GM20000 (cell line): ENCODE measurements at regions not wholly inside any gene's neighbourhood (a gene's known extent, or its start where the extent isn't known, plus 50 kb on each side); places are given as distances from the start of the nearest gene placed in this dataset.
A peak's percentile ranks its signal among the peaks of the same experiment; 100 is the strongest.

Experiments
- DNase-seq: peaks from one replicate; pipeline ENCODE4 v3.0.0; 2012; ENCODE audit warnings: low spot score
- CTCF ChIP-seq: IDR thresholded peaks from 2 replicates; pipeline ENCODE4 v1.5.1; 2012; ENCODE audit warnings: mild to moderate bottlenecking, control low read depth; ENCODE audit errors: extremely low read depth, missing control alignments

DNA sequence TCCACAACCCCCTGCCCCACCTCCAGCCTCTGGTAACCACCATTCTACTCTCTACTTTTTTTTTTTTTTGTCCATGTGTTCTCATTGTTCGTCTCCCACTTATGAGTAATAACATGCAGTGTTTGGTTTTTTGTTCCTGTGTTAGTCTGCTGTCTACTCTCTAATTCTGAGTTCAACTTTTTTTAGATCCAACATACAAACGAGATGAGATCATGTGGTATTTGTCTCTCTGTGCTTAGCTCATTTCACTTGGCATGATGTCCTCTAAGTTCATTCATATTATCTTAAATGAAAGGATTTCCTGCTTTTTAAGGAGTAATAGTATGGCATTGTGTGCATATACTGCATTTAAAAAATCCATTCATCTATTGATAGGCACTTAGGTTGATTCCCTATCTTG, 130.9 kb downstream of the NMUR2 start:
- no peak for DNase-seq
- TF ChIP-seq CTCF, result no peak

GRCh38 chr5:152271420-152271819, 133.7 kb downstream of the NMUR2 start:
- peak; percentile 6 for DNase-seq
- no peak for TF ChIP-seq CTCF

GRCh38 chr5:152270096-152270495, 135.0 kb downstream of the NMUR2 start:
- no peak for TF ChIP-seq CTCF

DNA sequence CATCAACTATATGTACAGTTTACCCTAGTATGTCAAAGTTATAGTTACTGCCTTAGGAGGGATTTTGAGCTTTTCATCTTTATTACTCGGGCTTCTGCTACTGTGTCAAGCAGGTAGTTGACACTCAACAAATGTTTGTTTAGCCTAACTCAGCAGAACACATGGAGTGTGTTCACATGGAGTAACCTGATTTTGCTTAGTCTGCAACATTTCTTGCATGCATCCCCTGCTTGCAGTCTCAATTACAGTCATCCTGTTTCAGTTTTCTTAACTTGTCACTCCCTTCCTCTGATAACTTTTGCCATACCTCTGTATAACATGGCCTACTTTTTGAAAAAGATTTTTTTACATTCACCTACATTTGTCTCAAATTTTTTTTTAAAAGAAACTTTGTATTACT, 135.5 kb downstream of the NMUR2 start:
- no peak for DNase-seq
- TF ChIP-seq CTCF, result no peak

More at GRCh38 chr5:152270096-152270495, 135.0 kb downstream of the NMUR2 start:
- no peak for DNase-seq

- TF ChIP-seq CTCF, result no peak
- DNase-seq, result no peak
These were observed 140.3 kb downstream of the NMUR2 start for GRCh38 chr5:152264645-152265254.

- no peak for TF ChIP-seq CTCF
- DNase-seq, result no peak
These were observed 142.4 kb downstream of the NMUR2 start for GRCh38 chr5:152262667-152263066.

GRCh38 chr5:152260940-152261339, 144.1 kb downstream of the NMUR2 start:
- no peak for TF ChIP-seq CTCF
- no peak for DNase-seq
